ENCODE measurements at regions not wholly inside any gene's neighbourhood (a gene's known extent, or its start where the extent isn't known, plus 50 kb on each side); places are given as distances from the start of the nearest gene placed in this dataset.
"Not testable (repeated sequence)": the region's sequence is repeated elsewhere in the genome, so short reads cannot be mapped to it uniquely, and the experiment has no call there.

GRCh38 chr9:75541734-75542133 lies 348.7 kb upstream of the PCSK5 start:
- no peak for DNase-seq (ENCODE audit: low read depth)

DNA sequence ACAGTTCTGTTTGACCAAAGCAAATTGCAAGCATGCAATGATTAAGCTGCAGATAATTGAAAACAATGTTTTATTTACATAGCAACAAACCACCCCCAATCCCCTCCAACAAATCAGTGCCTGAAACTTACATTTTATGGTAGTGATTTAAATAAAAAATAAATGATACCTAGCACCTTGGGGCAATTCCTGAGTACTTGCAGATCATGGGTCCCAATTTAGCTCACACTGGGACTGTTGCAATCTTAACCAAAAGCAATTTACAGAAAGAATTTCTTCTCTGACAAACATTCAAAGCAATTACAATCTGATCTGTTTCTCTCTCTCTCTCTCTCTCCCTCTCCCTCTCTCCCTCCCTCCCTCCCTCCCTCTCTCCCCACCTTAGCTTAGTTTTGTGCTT lies 345.7 kb upstream of the PCSK5 start:
- DNase-seq (ENCODE audit: low read depth), result no peak

- no peak for DNase-seq (ENCODE audit: low read depth)
Observed at GRCh38 chr9:75545287-75545686, 345.2 kb upstream of the PCSK5 start.

DNA sequence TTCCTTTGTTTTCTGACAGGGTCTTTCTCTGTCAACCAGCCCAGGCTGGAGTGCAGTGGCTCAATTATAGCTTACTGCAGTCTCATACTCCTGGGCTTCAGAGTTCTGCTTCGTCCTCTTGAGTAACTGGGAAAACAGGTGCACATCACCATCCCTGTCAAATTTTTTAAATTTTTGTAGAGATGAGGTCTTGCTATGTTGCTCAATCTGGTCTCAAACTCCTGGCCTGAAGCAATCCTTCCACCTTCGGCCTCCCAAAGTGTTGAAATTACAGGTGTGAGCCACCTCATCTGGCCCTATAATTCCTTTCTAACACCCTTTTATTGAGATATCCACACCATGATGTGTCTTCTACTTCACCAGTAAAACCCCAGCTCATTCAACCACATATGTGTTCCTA lies 341.6 kb upstream of the PCSK5 start:
- DNase-seq (ENCODE audit: low read depth), result no peak

DNA sequence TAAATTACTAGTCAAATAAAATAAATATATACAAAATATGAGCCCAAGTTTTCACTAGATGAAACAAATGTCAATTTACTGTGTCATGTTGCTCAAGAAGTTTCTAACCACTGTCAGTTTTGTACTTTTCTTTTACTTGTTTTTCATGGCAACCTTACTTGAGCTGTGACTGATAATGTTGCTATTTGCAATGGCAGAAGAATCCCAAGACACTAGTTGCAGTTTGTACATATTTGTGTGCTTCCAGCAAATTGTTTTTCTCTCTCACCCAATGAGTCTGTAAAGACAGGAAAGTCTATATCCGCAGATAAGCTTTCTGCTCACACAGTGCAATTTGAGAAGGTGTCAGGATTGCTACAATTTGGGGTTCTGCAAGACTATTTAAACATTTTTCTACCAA lies 338.6 kb upstream of the PCSK5 start:
- no peak for DNase-seq (ENCODE audit: low read depth)

- peak; percentile 16 for DNase-seq (ENCODE audit: low read depth)
Observed at GRCh38 chr9:75552941-75553340, 337.5 kb upstream of the PCSK5 start.

DNA sequence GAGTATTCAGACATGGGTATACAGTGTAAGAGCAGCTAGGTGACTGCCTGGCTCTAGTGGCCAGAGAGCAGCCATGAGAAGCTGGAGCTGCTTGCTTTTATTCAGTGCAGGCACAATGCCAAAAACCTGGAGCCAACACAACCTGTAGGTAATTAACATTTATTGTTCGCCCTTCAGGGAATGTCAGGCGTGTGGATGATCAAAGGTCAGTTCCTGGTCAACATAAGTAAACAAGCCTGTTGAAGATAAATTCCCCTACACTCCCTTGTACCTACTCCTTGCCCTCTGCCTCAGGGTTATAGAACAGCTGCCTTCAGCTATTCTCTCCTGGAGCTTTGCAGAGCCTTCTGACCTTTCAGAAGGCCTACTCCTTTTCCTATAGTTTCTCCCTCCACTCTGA lies 323.7 kb upstream of the PCSK5 start:
- DNase-seq (ENCODE audit: low read depth), result not testable (repeated sequence)

- no peak for DNase-seq (ENCODE audit: low read depth)
Observed at GRCh38 chr9:75570538-75570937, 319.9 kb upstream of the PCSK5 start.

- no peak for DNase-seq (ENCODE audit: low read depth)
Observed at GRCh38 chr9:75574569-75574968, 315.9 kb upstream of the PCSK5 start.

GRCh38 chr9:75582870-75583269 lies 307.6 kb upstream of the PCSK5 start:
- no peak for DNase-seq (ENCODE audit: low read depth)

DNA sequence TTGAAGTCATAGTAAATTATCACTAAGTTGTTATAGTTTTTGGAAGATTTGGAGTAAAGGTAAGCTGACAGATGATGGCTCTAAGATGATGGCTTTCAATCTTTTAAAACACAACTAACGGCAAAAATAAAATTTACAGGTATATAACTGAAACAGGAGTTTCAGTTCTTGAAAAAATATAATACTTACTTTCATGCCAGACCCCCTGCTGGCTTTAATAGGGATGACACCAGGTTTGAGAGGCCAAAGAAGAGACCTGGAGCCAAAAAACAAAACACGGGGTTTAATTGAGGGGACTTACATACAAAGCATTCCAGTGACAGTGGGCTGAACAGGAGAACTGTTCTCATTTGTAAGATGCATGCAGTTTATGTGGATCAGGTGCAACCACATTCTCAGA lies 301.7 kb upstream of the PCSK5 start:
- DNase-seq (ENCODE audit: low read depth), result peak; percentile 1

DNA sequence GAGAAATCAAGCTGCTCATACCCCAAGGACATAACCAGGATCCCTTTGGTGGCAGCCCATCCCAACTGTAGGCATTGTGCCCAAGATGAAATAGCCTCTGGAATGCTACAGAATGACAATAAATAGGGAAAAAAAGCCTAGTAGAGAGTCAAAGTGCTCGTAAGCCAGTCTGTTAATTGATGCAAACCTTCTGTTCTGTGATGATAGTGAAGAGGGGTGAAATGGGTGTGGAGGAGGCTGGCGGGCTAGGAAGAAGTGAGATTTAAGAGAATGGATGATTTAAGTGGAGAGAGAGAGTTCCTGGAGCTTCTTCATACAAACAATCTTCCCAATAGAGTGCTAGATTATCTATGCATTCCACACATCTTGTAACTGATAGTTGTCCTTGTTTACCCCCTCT lies 301.0 kb upstream of the PCSK5 start:
- no peak for DNase-seq (ENCODE audit: low read depth)

- DNase-seq (ENCODE audit: low read depth), result no peak
Observed at GRCh38 chr9:75591972-75592371, 298.5 kb upstream of the PCSK5 start.

- no peak for DNase-seq (ENCODE audit: low read depth)
Observed at GRCh38 chr9:75592586-75592985, 297.9 kb upstream of the PCSK5 start.

DNA sequence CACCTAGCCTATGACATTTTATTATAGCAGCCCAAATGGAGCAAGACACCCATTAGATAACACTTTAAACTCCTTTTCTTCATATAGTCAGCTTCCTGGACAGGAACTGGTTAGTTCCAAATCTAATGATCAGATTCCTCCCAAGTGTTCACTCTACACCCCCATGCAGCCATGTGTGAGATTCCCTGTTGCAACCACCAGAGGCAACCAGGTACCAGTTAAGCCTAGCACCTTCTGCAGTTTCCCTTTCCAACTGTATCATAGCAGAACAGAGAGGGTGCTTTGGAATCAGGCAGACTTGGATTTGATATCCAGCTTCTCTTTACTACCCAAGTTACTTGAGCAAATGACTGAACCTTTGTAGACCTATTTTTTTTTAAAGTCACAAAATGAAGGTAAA lies 296.6 kb upstream of the PCSK5 start:
- DNase-seq (ENCODE audit: low read depth), result no peak

DNA sequence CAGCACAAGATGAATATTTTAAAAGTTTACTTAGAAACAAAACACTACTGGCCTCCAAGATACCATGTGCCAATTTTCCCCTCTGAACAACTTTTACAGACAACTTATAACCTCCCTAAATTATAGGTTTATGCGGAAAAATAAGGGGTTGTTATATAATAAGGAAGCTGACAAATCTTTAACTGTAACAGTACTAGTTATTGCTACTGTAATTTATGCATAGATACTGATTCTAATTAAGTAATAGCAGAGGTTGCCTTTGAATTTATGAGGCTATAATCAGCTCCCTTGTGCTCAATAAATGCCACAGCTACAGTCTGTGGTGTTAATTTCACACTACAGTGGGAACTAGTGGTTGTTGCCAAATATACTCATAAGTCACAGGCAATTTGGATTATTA lies 291.3 kb upstream of the PCSK5 start:
- no peak for DNase-seq (ENCODE audit: low read depth)

DNA sequence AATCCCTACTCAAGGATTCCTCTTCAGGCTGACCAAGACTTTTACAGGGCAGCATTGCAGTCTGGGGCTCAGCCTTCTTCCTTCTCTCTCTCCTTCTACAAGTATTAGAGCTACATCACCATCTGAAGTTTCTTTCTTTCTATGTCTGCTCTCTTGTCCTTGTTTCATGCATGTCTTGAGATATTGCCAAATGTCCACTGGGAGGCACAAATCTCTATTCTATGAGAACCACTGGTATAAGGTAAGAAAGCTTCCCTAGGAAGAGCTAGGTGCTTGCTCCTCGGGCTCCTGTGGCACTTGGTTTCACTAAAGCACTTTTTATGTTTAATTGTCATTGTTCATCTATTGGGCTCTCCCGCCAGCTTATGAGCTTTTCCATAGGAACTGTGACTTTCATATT lies 289.2 kb upstream of the PCSK5 start:
- DNase-seq (ENCODE audit: low read depth), result no peak

DNA sequence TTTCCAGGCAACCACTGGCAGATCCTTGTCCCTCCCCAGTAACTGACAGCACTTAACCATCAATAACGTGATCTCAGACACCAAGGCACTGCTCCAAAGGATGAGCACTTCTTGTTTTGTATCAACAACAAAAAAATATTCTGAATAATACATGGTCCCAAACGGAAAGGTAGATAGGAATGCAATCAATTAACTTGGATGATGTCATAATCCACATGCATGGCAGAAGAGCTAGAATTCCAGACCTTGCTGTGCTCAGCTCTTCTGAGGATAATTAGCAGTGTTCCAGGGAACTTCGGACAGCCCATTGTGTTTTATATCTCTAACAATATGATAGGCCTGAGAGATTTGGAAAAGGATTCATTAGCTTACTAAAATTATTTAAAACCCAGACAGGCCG lies 288.4 kb upstream of the PCSK5 start:
- no peak for DNase-seq (ENCODE audit: low read depth)

DNA sequence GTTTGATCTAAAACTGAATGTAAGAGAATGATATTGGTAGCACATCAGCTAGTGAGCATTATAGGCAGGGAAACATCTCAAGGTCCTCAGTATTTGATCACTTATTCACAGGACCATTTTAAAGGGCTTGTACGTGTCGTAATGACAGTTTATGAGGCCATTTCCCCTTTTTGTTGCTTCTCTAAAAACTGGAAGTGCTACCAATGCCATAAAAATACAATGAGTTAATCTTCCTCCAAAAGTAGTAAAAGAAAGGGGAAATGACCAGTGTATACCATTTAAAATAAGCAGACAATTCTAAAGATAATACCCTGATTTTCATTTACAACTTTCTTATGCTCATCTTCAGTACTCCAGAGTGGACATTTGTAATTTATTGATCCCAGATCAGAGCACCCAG lies 285.8 kb upstream of the PCSK5 start:
- no peak for DNase-seq (ENCODE audit: low read depth)

DNA sequence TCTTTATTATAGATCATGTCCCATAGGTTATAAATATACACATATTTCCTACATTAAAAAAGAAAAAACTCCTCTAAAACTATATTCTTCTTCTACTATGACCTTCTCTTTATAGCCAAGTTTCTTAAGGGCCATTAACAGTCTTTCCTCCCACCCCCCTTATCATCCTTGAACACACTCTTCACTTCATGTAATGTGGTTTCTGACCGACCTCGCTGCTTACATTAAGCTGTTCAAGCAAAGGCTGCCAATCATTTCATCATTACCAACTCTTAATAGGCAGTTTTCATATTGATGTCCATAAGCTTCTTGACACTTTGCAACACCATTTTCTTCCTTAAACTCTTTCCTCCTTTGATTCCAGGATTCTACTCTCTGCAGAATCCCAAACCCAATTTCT lies 283.0 kb upstream of the PCSK5 start:
- DNase-seq (ENCODE audit: low read depth), result no peak

DNA sequence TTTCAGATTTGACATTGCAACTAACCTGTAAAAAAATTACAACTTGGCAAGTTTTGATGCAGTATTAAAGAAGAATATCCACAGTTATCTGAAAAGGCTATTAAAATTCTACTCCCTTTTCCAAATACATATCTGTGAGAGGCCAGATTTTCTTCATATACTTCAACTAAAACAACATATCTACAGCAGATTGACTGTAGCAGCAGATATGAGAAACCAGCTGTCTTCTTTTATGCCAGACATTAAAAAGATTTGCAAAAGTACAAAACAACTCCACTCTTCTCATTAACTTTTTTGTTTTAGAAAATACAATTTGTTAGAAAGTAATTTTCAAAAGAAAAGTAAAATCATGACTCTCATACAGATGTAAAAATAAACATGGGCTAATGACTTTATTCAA lies 281.1 kb upstream of the PCSK5 start:
- no peak for DNase-seq (ENCODE audit: low read depth)

- no peak for DNase-seq (ENCODE audit: low read depth)
Observed at GRCh38 chr9:75610246-75610645, 280.2 kb upstream of the PCSK5 start.

DNA sequence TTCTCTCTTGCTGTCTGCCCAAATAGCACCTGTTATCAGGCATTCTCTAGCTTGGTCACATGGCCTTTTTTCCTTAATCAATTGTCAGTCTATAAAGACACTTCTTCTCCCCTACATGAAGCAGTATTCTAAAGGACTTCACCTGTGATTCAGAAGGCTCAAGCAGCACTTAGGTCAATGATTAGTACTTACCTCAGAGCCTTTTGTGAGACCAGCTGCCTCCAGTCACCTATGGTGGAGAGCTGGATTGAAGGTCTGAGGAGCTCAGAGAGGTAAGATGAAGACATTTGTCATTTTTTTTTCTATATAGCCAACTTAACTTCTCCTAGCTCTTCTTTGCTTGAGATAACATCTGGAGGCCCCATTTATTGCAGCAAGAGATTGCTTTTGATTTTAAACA lies 278.3 kb upstream of the PCSK5 start:
- DNase-seq (ENCODE audit: low read depth), result no peak

DNA sequence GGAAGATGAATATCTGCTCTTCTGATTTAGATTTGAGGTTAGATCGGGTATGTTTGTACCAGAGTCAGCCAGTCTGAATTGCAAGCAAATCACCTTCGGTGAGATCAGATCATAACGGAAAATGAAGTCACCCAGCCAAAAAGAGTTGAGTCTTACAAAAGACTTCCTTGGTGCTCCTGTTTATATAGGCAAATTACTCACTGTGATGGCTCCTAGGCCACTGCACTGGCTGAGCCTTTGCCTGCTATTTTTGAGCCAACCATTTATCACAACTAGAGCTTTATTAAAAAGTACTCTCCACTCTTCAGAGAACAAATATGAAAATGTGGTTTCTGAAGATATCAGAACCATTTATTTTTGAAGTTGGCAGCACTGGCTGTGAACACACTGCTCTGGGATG lies 277.7 kb upstream of the PCSK5 start:
- no peak for DNase-seq (ENCODE audit: low read depth)

DNA sequence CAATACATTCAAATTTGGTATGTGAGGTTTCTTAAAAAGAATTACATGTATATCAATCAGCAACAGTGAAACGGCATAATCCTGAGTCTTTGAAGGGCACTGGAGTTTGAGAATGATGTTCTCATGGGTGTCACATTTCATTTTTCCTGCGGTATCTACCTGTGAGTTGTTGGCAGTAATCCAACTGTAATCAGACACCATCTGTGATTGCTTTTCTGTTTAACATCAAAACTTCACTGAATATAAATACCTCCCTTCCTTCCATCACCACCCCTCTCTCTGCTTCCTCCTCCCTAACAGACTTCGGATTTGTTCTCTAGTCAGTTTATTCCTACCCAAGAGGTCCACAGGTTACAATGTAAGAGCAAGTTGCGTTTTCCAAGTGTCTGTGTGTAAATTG lies 275.2 kb upstream of the PCSK5 start:
- no peak for DNase-seq (ENCODE audit: low read depth)
